K562 (cell line): ENCODE measurements at regions not wholly inside any gene's neighbourhood (a gene's known extent, or its start where the extent isn't known, plus 50 kb on each side); places are given as distances from the start of the nearest gene placed in this dataset.

Experiments
- ATF1 ChIP-seq, 2 experiments: fragments of 450-650 bp in 1 of 2; IDR thresholded peaks; 2 replicates each; pipeline ENCODE4 v1.6.1; 2016; ENCODE audit warnings: missing compliant biosample characterization in 1 of 2, missing genetic modification characterization in 1 of 2
- DMBX1 ChIP-seq: fragments of 250-450 bp; sonication (Bioruptor Pico); IDR thresholded peaks from 2 replicates; pipeline ENCODE4 v1.8.0; 2022; ENCODE audit warnings: inconsistent platforms, mild to moderate bottlenecking, moderate library complexity, borderline replicate concordance
- ETS2 ChIP-seq: IDR thresholded peaks from 2 replicates; pipeline ENCODE4 v1.6.1; 2016; ENCODE audit warnings: borderline replicate concordance, missing genetic modification characterization, mild to moderate bottlenecking, moderate library complexity, missing compliant biosample characterization; ENCODE audit not compliant: poor library complexity, severe bottlenecking
- MLX ChIP-seq, 2 experiments: fragments of 450-650 bp in 1 of 2; sonication (generic) in 1 of 2; formaldehyde crosslinking; conservative IDR thresholded peaks; 2 replicates each; pipeline versions ENCODE4 v1.4.0 to v1.8.1; 2020 to 2022; ENCODE audit warnings: mild to moderate bottlenecking in 1 of 2, missing genetic modification reagents in 1 of 2
- PHB2 ChIP-seq: fragments of 450-650 bp; IDR thresholded peaks from 2 replicates; pipeline ENCODE4 v1.6.1; 2017; ENCODE audit warnings: low read depth
- RBM14 ChIP-seq: fragments of 200-400 bp; formaldehyde crosslinking; IDR thresholded peaks from 2 replicates; pipeline ENCODE4 v1.6.1; 2018; ENCODE audit warnings: low read depth, mild to moderate bottlenecking, low read length, moderate library complexity, borderline replicate concordance; ENCODE audit not compliant: insufficient read depth
- SFPQ ChIP-seq: fragments of 200-400 bp; formaldehyde crosslinking; IDR thresholded peaks from 2 replicates; pipeline ENCODE4 v1.6.1; 2017; ENCODE audit warnings: mild to moderate bottlenecking, low read depth, low read length, moderate library complexity
- SIX5 ChIP-seq, 2 experiments: IDR thresholded peaks; 2 replicates each; pipeline ENCODE4 v1.6.1; 2011; ENCODE audit warnings: low read length in 2 of 2, borderline replicate concordance in 1 of 2, low read depth in 1 of 2, mild to moderate bottlenecking in 1 of 2, moderate library complexity in 1 of 2; ENCODE audit not compliant: insufficient read depth in 1 of 2
- TEAD1 ChIP-seq, 2 experiments: fragments of 450-650 bp in 1 of 2; sonication (generic) in 1 of 2; formaldehyde crosslinking; IDR thresholded peaks; 2 replicates each; pipeline versions ENCODE4 v1.4.0 to v1.8.0; 2020 to 2022; ENCODE audit warnings: mild to moderate bottlenecking in 2 of 2, missing genetic modification reagents in 1 of 2
- ZBTB9 ChIP-seq: fragments of 450-650 bp; formaldehyde crosslinking; IDR thresholded peaks from 2 replicates; pipeline ENCODE4 v1.4.0; 2020; ENCODE audit warnings: mild to moderate bottlenecking, moderate library complexity
- TF ChIP-seq, protein P1 (sequence below): fragments of 450-650 bp; IDR thresholded peaks from 2 replicates; pipeline ENCODE4 v1.6.1; 2016; ENCODE audit warnings: low read depth
- TF ChIP-seq, protein P2 (sequence below): sonication (generic); formaldehyde crosslinking; IDR thresholded peaks from 2 replicates; pipeline ENCODE4 v1.8.0; 2022; ENCODE audit warnings: mild to moderate bottlenecking, missing genetic modification reagents, borderline replicate concordance

DNA sequence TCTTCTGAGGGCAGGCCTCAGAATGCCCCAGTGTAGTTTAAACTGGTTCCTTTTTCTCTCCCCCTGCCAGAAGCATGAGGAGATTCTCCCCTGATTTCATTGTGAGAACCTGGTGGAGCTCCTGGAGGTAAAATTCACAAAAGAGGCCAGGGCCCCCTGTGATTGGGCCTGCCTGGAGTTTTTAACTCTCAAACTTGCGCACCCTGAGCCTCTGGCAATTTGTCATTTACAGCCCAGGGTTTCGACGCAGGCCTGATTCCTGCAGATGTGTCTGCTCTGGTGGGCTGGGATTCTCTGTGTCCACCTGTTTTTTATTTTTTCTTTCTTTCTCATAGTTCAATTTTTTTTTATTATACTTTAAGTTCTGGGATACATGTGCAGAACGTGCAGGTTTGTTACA, 157.9 kb downstream of the ASB1 start (continued):
- TF ChIP-seq, protein P1, sequence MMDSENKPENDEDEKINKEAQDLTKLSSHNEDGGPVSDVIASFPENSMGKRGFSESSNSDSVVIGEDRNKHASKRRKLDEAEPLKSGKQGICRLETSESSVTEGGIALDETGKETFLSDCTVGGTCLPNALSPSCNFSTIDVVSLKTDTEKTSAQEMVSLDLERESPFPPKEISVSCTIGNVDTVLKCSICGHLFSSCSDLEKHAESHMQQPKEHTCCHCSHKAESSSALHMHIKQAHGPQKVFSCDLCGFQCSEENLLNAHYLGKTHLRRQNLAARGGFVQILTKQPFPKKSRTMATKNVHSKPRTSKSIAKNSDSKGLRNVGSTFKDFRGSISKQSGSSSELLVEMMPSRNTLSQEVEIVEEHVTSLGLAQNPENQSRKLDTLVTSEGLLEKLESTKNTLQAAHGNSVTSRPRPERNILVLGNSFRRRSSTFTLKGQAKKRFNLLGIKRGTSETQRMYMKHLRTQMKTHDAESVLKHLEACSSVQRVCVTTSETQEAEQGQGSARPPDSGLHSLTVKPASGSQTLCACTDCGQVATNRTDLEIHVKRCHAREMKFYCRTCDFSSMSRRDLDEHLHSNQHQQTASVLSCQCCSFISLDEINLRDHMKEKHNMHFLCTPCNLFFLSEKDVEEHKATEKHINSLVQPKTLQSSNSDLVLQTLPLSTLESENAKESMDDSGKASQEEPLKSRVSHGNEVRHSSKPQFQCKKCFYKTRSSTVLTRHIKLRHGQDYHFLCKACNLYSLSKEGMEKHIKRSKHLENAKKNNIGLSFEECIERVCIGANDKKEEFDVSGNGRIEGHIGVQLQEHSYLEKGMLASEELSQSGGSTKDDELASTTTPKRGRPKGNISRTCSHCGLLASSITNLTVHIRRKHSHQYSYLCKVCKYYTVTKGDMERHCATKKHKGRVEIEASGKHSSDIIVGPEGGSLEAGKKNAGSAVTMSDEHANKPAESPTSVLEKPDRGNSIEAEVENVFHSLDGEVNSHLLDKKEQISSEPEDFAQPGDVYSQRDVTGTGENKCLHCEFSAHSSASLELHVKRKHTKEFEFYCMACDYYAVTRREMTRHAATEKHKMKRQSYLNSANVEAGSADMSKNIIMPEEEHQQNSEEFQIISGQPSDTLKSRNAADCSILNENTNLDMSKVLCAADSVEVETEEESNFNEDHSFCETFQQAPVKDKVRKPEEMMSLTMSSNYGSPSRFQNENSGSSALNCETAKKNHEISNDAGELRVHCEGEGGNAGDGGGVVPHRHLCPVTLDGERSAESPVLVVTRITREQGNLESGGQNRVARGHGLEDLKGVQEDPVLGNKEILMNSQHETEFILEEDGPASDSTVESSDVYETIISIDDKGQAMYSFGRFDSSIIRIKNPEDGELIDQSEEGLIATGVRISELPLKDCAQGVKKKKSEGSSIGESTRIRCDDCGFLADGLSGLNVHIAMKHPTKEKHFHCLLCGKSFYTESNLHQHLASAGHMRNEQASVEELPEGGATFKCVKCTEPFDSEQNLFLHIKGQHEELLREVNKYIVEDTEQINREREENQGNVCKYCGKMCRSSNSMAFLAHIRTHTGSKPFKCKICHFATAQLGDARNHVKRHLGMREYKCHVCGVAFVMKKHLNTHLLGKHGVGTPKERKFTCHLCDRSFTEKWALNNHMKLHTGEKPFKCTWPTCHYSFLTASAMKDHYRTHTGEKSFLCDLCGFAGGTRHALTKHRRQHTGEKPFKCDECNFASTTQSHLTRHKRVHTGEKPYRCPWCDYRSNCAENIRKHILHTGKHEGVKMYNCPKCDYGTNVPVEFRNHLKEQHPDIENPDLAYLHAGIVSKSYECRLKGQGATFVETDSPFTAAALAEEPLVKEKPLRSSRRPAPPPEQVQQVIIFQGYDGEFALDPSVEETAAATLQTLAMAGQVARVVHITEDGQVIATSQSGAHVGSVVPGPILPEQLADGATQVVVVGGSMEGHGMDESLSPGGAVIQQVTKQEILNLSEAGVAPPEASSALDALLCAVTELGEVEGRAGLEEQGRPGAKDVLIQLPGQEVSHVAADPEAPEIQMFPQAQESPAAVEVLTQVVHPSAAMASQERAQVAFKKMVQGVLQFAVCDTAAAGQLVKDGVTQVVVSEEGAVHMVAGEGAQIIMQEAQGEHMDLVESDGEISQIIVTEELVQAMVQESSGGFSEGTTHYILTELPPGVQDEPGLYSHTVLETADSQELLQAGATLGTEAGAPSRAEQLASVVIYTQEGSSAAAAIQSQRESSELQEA: no peak
- no peak for TF ChIP-seq TEAD1 (CRISPR knock-in tag; IDR thresholded peaks at IDR 0.05)
- TF ChIP-seq ETS2 (tag): no peak
- TF ChIP-seq, protein P2, sequence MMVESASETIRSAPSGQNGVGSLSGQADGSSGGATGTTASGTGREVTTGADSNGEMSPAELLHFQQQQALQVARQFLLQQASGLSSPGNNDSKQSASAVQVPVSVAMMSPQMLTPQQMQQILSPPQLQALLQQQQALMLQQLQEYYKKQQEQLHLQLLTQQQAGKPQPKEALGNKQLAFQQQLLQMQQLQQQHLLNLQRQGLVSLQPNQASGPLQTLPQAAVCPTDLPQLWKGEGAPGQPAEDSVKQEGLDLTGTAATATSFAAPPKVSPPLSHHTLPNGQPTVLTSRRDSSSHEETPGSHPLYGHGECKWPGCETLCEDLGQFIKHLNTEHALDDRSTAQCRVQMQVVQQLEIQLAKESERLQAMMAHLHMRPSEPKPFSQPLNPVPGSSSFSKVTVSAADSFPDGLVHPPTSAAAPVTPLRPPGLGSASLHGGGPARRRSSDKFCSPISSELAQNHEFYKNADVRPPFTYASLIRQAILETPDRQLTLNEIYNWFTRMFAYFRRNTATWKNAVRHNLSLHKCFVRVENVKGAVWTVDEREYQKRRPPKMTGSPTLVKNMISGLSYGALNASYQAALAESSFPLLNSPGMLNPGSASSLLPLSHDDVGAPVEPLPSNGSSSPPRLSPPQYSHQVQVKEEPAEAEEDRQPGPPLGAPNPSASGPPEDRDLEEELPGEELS (CRISPR knock-in tag): no peak
- TF ChIP-seq ATF1 (CRISPR knock-in tag; IDR thresholded peaks at IDR 0.05): no peak
- no peak for TF ChIP-seq ATF1 (tag; IDR thresholded peaks at IDR 0.05)
- TF ChIP-seq MLX (CRISPR knock-in tag; conservative IDR thresholded peaks at IDR 0.05): no peak
- no peak for TF ChIP-seq RBM14
- no peak for TF ChIP-seq ZBTB9
- TF ChIP-seq DMBX1 (CRISPR knock-in tag): no peak
- no peak for TF ChIP-seq SIX5 (IDR thresholded peaks at IDR 0.05; ENCODE audit: borderline replicate concordance in 1 of 2, insufficient read depth in 1 of 2, low read depth in 1 of 2, low read length in 2 of 2)
- no peak for TF ChIP-seq SFPQ
- no peak for TF ChIP-seq PHB2
